ENCODE measurements at regions not wholly inside any gene's neighbourhood (a gene's known extent, or its start where the extent isn't known, plus 50 kb on each side); places are given as distances from the start of the nearest gene placed in this dataset.
A peak's percentile ranks its signal among the peaks of the same experiment; 100 is the strongest.

GRCh38 chr5:74919041-74919440 is 52.9 kb upstream of the FAM169A start:
- Histone ChIP-seq H3K9me3 (replicated peaks; ENCODE audit: control insufficient read depth, insufficient read depth, low read length) (no peaks in the 10 kb centered on the region), H3K4me1 (ENCODE audit: control insufficient read depth, insufficient read depth, low read length) (no peaks in the 10 kb centered on the region), H3K27ac (ENCODE audit: control insufficient read depth, insufficient read depth) (no peak overlapping the region), H3K4me2 (ENCODE audit: control insufficient read depth, insufficient read depth) (no peak overlapping the region), H3K4me3 (no peak overlapping the region), H4K20me1 (ENCODE audit: control insufficient read depth, insufficient read depth) (no peaks in the 10 kb centered on the region), H3K79me2 (ENCODE audit: control insufficient read depth, insufficient read depth, low read length) (no peaks in the 10 kb centered on the region), H2AFZ (ENCODE audit: control insufficient read depth, low read depth, low read length) (no peak overlapping the region), H3K36me3 (ENCODE audit: control insufficient read depth in 2 of 2, insufficient read depth in 2 of 2, low read length in 1 of 2) (no peaks in the 10 kb centered on the region), H3K27me3 (replicated peaks in 1 of 2; ENCODE audit: control insufficient read depth in 2 of 2, insufficient read depth in 2 of 2, low read length in 1 of 2) (no peaks in the 10 kb centered on the region; a peak in 1 of 4 replicates), H3K9ac (ENCODE audit: control insufficient read depth, insufficient read depth, low read length) (no peak overlapping the region)
- CTCF ChIA-PET: interaction anchor here (0.7 to 2.3 kb wide), 6 partner anchors 159 to 1017 kb away, joined by 3 to 7 read pairs (median 4); no protein-coding TSS in a partner anchor
- DNase-seq (ENCODE audit: low read depth, low spot score) (no peak), FAIRE-seq (no peak), ATAC-seq (no peak)
- no TSS peak for BruUV-seq (replicated peaks)
- 0 out of 2 replicates have a peak, but pooled peaks have one; percentile 15 for TF ChIP-seq REST (IDR thresholded peaks at IDR 0.05; ENCODE audit: low read depth, low read length)
- TF ChIP-seq PKNOX1 (IDR thresholded peaks at IDR 0.05): no peak
- no peak for TF ChIP-seq SREBF1 (IDR thresholded peaks at IDR 0.05; ENCODE audit: low read length)
- TF ChIP-seq EED (IDR thresholded peaks at IDR 0.05; ENCODE audit: low read depth): no peak
- RAD21 ChIA-PET (ENCODE audit: unreplicated experiment): interaction anchor here (0.9 kb wide), 1 partner anchor 36 kb away, joined by 3 read pairs; no protein-coding TSS in a partner anchor
- SMC1A ChIA-PET (ENCODE audit: uncharacterized antibody, unreplicated experiment): interaction anchor here (0.6 to 1.2 kb wide), 3 partner anchors 233 to 857 kb away, joined by 3 read pairs; no protein-coding TSS in a partner anchor
- 79% methylated on average over 4 of the region's 4 CpGs for WGBS (ENCODE audit: insufficient coverage, insufficient replicate concordance, low lambda C conversion rate, missing lambda C conversion rate)
- intact Hi-C loops (cut with micrococcal nuclease; ENCODE audit: unreplicated experiment) (loop anchor here (5.0 kb wide), 1 partner anchor 152 kb away; the partner anchor contains the start of genes GFM2 and NSA2), in situ Hi-C loops (cut with MboI) (loop anchor here (5.0 kb wide), 1 partner anchor 237 kb away; no protein-coding TSS in a partner anchor)
- POLR2A ChIA-PET: no interaction called here
